ENCODE measurements at regions not wholly inside any gene's neighbourhood (a gene's known extent, or its start where the extent isn't known, plus 50 kb on each side); places are given as distances from the start of the nearest gene placed in this dataset.

DNA sequence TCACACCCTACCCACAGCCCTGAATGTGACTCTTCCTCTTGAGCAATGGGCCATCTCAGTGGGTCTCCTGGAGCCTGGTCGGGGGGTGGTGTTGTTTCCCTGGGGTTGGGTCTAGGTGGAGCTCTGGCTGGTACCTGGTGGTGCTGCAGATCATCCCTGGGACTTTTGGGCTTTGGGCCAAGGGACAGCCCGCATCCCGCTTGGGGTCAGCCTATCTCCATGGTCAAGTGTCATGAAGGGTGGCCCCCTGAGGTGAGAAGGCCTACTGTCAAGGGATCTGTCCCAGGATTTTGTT, 202.0 kb downstream of the UBE3A start:
- Histone ChIP-seq H3K4me2 (ENCODE audit: insufficient read depth, low read length) (no peak overlapping the region), H3K9ac (ENCODE audit: insufficient read depth in 1 of 2, low read depth in 2 of 2, low read length in 2 of 2) (no peak overlapping the region), H3K4me3 (no peak overlapping the region), H3K27ac (ENCODE audit: extremely low read depth, low read depth, low read length) (no peak overlapping the region), H2AFZ (ENCODE audit: low read depth, low read length) (no peak overlapping the region), H3K36me3 (ENCODE audit: control insufficient read depth, insufficient read depth, low read length) (no peaks in the 10 kb centered on the region), H3K27me3 (ENCODE audit: control insufficient read depth in 2 of 2, insufficient read depth in 2 of 2, low read length in 2 of 2) (no peaks in the 10 kb centered on the region), H3K9me3 (replicated peaks; ENCODE audit: control insufficient read depth, insufficient read depth, low read depth, low read length) (no peaks in the 10 kb centered on the region), H4K20me1 (replicated peaks; ENCODE audit: control insufficient read depth, insufficient read depth, low read length) (no peaks in the 10 kb centered on the region), H3K79me2 (ENCODE audit: control insufficient read depth, insufficient read depth, low read length) (no peaks in the 10 kb centered on the region), H3K9me1 (ENCODE audit: control insufficient read depth, insufficient read depth, low read length) (no peaks in the 10 kb centered on the region), H3K4me1 (replicated peaks in 1 of 2; ENCODE audit: control insufficient read depth in 2 of 2, insufficient read depth in 2 of 2, low read length in 2 of 2) (no peaks in the 10 kb centered on the region)
- WGBS (ENCODE audit: insufficient coverage, low coverage, missing lambda C conversion rate), result 0% methylated on average over 3 of the region's 3 CpGs
- FAIRE-seq (no peak), ATAC-seq (no peak), DNase-seq (ENCODE audit: extremely low read depth in 1 of 4, low spot score in 3 of 4) (no peak)
- intact Hi-C loops (cut with micrococcal nuclease), result no loop called here
- BruUV-seq (replicated peaks), result no TSS peak
- ChIA-PET CTCF (ENCODE audit: low intra/inter-chr PET ratio) (no interaction called here), POLR2A (no interaction called here)
- TF ChIP-seq CBX5 (IDR thresholded peaks at IDR 0.05; ENCODE audit: borderline replicate concordance, low read depth) (no peak), YBX1 (IDR thresholded peaks at IDR 0.05) (no peak), NELFE (IDR thresholded peaks at IDR 0.05; ENCODE audit: insufficient read depth, insufficient read length) (no peak), RHOXF2B (CRISPR knock-in tag; conservative IDR thresholded peaks at IDR 0.05) (no peak), BCL6 (CRISPR knock-in tag; IDR thresholded peaks at IDR 0.05) (no peak)
- TF ChIP-seq, protein P1, sequence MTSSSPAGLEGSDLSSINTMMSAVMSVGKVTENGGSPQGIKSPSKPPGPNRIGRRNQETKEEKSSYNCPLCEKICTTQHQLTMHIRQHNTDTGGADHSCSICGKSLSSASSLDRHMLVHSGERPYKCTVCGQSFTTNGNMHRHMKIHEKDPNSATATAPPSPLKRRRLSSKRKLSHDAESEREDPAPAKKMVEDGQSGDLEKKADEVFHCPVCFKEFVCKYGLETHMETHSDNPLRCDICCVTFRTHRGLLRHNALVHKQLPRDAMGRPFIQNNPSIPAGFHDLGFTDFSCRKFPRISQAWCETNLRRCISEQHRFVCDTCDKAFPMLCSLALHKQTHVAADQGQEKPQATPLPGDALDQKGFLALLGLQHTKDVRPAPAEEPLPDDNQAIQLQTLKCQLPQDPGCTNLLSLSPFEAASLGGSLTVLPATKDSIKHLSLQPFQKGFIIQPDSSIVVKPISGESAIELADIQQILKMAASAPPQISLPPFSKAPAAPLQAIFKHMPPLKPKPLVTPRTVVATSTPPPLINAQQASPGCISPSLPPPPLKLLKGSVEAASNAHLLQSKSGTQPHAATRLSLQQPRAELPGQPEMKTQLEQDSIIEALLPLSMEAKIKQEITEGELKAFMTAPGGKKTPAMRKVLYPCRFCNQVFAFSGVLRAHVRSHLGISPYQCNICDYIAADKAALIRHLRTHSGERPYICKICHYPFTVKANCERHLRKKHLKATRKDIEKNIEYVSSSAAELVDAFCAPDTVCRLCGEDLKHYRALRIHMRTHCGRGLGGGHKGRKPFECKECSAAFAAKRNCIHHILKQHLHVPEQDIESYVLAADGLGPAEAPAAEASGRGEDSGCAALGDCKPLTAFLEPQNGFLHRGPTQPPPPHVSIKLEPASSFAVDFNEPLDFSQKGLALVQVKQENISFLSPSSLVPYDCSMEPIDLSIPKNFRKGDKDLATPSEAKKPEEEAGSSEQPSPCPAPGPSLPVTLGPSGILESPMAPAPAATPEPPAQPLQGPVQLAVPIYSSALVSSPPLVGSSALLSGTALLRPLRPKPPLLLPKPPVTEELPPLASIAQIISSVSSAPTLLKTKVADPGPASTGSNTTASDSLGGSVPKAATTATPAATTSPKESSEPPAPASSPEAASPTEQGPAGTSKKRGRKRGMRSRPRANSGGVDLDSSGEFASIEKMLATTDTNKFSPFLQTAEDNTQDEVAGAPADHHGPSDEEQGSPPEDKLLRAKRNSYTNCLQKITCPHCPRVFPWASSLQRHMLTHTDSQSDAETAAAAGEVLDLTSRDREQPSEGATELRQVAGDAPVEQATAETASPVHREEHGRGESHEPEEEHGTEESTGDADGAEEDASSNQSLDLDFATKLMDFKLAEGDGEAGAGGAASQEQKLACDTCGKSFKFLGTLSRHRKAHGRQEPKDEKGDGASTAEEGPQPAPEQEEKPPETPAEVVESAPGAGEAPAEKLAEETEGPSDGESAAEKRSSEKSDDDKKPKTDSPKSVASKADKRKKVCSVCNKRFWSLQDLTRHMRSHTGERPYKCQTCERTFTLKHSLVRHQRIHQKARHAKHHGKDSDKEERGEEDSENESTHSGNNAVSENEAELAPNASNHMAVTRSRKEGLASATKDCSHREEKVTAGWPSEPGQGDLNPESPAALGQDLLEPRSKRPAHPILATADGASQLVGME (CRISPR knock-in tag; IDR thresholded peaks at IDR 0.05), result no peak
- in situ Hi-C loops (cut with MboI), result no loop called here
